ENCODE measurements at regions not wholly inside any gene's neighbourhood (a gene's known extent, or its start where the extent isn't known, plus 50 kb on each side); places are given as distances from the start of the nearest gene placed in this dataset.

- Histone ChIP-seq H3K27me3 (no peaks in the 10 kb centered on the region), H3K4me1 (peaks cover 4 to 16% (median 9%) of the 10 kb centered on the region in 4 donors), H3K27ac (replicated peaks in 1 of 4) (no peak overlapping the region), H3K4me3 (no peak overlapping the region), H3K36me3 (no peaks in the 10 kb centered on the region), H3K9me3 (no peaks in the 10 kb centered on the region)
- TF ChIP-seq POLR2A (IDR thresholded peaks at IDR 0.05; ENCODE audit: low read depth) (no peak), CTCF (IDR thresholded peaks at IDR 0.05) (no peak), EP300 (IDR thresholded peaks at IDR 0.05) (no peak), POLR2AphosphoS5 (IDR thresholded peaks at IDR 0.05) (no peak)
- peak; percentile 66 for DNase-seq (ENCODE audit: extremely low spot score)
- intact Hi-C loops (cut with DNase I) = no loop called here
- 65% methylated on average over 3 of the region's 3 CpGs for WGBS
These were observed 77.7 kb downstream of the CRYGS start for GRCh38 chr3:186466391-186466974.

- no peaks in the 10 kb centered on the region for H3K36me3 ChIP-seq
- no peak overlapping the region for H3K27ac ChIP-seq (replicated peaks in 1 of 4)
- H3K9me3 ChIP-seq = no peaks in the 10 kb centered on the region
- peaks cover 4 to 15% (median 9%) of the 10 kb centered on the region in 4 donors for H3K4me1 ChIP-seq
- H3K4me3 ChIP-seq = no peak overlapping the region
- peak; percentile 75 for DNase-seq (ENCODE audit: extremely low spot score)
- no peaks in the 10 kb centered on the region for H3K27me3 ChIP-seq
- WGBS = 94% methylated on average over 2 of the region's 2 CpGs
- TF ChIP-seq CTCF (IDR thresholded peaks at IDR 0.05) = no peak
- no peak for TF ChIP-seq EP300 (IDR thresholded peaks at IDR 0.05)
- TF ChIP-seq POLR2A (IDR thresholded peaks at IDR 0.05; ENCODE audit: low read depth) = no peak
- no peak for TF ChIP-seq POLR2AphosphoS5 (IDR thresholded peaks at IDR 0.05)
- intact Hi-C loops (cut with DNase I) = no loop called here
These were observed 78.7 kb downstream of the CRYGS start for GRCh38 chr3:186465508-186465907.

- no peak for TF ChIP-seq CTCF (IDR thresholded peaks at IDR 0.05)
- TF ChIP-seq EP300 (IDR thresholded peaks at IDR 0.05) = no peak
- no peak for TF ChIP-seq POLR2A (IDR thresholded peaks at IDR 0.05; ENCODE audit: low read depth)
- TF ChIP-seq POLR2AphosphoS5 (IDR thresholded peaks at IDR 0.05) = no peak
- H3K36me3 ChIP-seq = no peaks in the 10 kb centered on the region
- peak; percentile 55 for DNase-seq (ENCODE audit: extremely low spot score)
- no peaks in the 10 kb centered on the region for H3K9me3 ChIP-seq
- 83% methylated on average over 3 of the region's 3 CpGs for WGBS
- H3K27ac ChIP-seq (replicated peaks in 1 of 4) = no peak overlapping the region
- H3K4me1 ChIP-seq = peaks cover 0 to 5% (median 3%) of the 10 kb centered on the region in 4 donors
- H3K27me3 ChIP-seq = no peaks in the 10 kb centered on the region
- intact Hi-C loops (cut with DNase I) = no loop called here
- H3K4me3 ChIP-seq = no peak overlapping the region
These were observed 79.6 kb downstream of the CRYGS start for GRCh38 chr3:186464424-186465093.

- TF ChIP-seq CTCF (IDR thresholded peaks at IDR 0.05) = no peak
- no peak for TF ChIP-seq EP300 (IDR thresholded peaks at IDR 0.05)
- TF ChIP-seq POLR2AphosphoS5 (IDR thresholded peaks at IDR 0.05) = no peak
- TF ChIP-seq POLR2A (IDR thresholded peaks at IDR 0.05; ENCODE audit: low read depth) = no peak
- intact Hi-C loops (cut with DNase I) = no loop called here
- WGBS = 82% methylated on average over 1 of the region's 1 CpG
- H3K4me3 ChIP-seq = no peak overlapping the region
- H3K4me1 ChIP-seq = no peaks in the 10 kb centered on the region
- no peak for DNase-seq (ENCODE audit: extremely low spot score)
- no peaks in the 10 kb centered on the region for H3K9me3 ChIP-seq
- H3K27me3 ChIP-seq = no peaks in the 10 kb centered on the region
- H3K27ac ChIP-seq (replicated peaks in 1 of 4) = no peak overlapping the region
- no peaks in the 10 kb centered on the region for H3K36me3 ChIP-seq
These were observed 83.0 kb downstream of the CRYGS start for GRCh38 chr3:186461141-186461540.
